ENCODE measurements at regions not wholly inside any gene's neighbourhood (a gene's known extent, or its start where the extent isn't known, plus 50 kb on each side); places are given as distances from the start of the nearest gene placed in this dataset.
"Not testable (repeated sequence)": the region's sequence is repeated elsewhere in the genome, so short reads cannot be mapped to it uniquely, and the experiment has no call there.

DNA sequence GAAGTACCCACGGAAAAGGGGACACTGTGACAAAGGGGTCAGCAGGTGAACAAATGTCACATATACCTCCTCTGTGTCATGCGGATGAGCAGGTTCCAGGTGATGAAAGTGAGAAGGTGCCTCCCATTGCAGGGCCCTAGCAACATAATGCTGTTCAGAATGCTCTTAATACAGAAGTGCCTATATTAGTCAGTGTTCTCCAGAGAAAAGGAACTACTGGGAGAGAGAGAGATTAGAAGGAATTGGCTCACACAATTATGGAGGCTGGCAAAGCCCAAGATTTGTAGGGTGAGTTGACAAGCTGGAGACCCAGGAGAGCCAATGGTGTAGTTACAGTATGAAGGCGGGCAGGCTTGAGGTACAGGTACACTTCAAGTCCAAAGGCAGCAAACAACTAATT lies 98.1 kb upstream of the CDC42EP3 start:
- no peak for ATAC-seq (replicated peaks)
- H3K36me3 Mint-ChIP-seq (ENCODE audit: low read depth): no peaks in the 10 kb centered on the region
- no peaks in the 10 kb centered on the region for H3K27me3 Mint-ChIP-seq
- no peaks in the 10 kb centered on the region for H3K4me1 Mint-ChIP-seq
- H3K9me3 Mint-ChIP-seq: no peaks in the 10 kb centered on the region
- H3K4me3 Mint-ChIP-seq: no peak overlapping the region
- H3K27ac Mint-ChIP-seq: no peak overlapping the region

DNA sequence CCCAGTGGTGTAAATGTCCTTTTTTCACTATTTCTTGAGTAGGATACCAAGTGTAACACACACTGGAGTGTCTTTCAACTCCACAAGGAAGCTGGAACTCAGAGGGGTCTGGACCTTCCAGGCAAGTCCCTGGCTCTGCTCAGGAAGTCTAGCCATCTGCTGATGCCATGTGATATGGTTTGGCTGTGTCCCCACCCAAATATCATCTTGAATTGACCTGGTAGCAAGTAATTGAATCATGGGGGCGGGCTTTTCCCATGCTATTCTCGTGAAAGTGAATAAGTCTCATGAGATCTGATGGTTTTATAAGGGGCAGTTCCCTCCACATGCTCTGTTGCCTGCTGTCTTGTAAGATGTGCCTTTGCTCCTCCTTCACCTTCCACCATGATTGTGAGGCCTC lies 99.4 kb upstream of the CDC42EP3 start:
- ATAC-seq (replicated peaks): no peak
- no peaks in the 10 kb centered on the region for H3K27me3 Mint-ChIP-seq
- no peak overlapping the region for H3K4me3 Mint-ChIP-seq

DNA sequence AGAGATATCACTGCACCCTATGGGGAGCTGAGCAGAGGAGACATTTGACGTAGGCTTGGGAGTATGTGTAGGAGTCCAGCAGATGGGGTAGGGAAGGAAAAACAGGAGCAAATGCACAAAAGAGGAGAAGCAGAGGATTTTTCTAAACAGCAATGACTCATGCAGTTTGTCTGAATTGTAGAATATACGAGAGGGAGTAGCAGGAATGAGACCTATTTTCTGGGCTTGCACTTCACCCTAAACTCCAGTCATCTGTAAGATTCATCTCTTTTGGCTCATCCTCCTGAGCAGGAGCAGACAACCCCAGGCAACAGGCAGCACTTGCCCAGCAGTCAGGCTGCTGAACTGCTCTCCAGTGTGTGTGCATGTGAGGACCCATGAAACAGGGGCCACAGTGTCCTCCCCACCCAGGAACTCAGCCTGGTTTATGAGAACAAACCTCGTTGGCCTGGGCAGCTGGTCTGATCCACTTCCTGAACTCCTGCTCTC lies 100.2 kb upstream of the CDC42EP3 start:
- no peak overlapping the region for H3K4me3 Mint-ChIP-seq
- ATAC-seq (replicated peaks): no peak
- H3K36me3 Mint-ChIP-seq (ENCODE audit: low read depth): no peaks in the 10 kb centered on the region
- H3K9me3 Mint-ChIP-seq: peaks cover 4% of the 10 kb centered on the region
- no peaks in the 10 kb centered on the region for H3K4me1 Mint-ChIP-seq
- no peaks in the 10 kb centered on the region for H3K27me3 Mint-ChIP-seq
- H3K27ac Mint-ChIP-seq: no peak overlapping the region

More for the DNA sequence above, 99.4 kb upstream of the CDC42EP3 start:
- H3K9me3 Mint-ChIP-seq: peaks cover 4% of the 10 kb centered on the region
- no peaks in the 10 kb centered on the region for H3K4me1 Mint-ChIP-seq
- H3K36me3 Mint-ChIP-seq (ENCODE audit: low read depth): no peaks in the 10 kb centered on the region
- H3K27ac Mint-ChIP-seq: no peak overlapping the region

DNA sequence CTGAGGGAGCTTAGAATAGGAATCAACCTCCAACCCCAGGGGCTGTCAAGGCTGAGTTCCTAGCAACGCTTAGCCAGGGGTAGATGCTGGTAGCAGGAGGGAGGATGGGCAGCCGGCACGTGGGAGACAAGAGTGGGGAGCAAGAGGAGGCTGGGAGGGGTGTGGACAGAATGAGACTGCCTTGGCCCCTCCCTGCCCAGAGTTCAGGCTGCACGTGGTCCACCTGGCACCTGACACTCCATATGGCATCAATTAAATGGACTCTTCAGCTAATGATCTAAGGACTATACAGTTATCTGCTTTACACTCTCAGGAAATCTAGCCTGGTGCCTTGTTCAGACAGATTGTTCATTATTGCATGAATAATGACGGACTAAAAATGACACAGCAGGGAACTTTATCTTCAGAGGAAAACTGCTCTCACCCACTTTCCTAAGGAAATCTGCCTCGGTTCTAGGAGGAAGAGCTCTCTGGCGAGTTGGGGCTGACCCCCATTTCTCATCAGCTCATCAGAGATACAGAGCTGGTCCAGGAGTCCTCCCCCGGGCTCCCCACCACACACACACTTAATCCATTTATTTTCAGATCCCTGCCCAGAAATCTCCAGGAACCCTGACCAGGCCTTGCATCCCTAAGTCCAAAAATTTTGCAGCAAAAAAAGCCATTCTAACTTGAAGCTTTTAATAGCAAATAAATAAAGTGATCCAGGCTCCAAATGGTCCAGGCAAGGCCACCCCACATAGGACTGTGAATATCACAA lies 102.1 kb upstream of the CDC42EP3 start:
- ATAC-seq (replicated peaks): no peak
- Mint-ChIP-seq H3K36me3 (ENCODE audit: low read depth) (no peaks in the 10 kb centered on the region), H3K4me1 (no peaks in the 10 kb centered on the region), H3K9me3 (peaks cover 4% of the 10 kb centered on the region), H3K27ac (no peak overlapping the region), H3K27me3 (no peaks in the 10 kb centered on the region), H3K4me3 (no peak overlapping the region)

DNA sequence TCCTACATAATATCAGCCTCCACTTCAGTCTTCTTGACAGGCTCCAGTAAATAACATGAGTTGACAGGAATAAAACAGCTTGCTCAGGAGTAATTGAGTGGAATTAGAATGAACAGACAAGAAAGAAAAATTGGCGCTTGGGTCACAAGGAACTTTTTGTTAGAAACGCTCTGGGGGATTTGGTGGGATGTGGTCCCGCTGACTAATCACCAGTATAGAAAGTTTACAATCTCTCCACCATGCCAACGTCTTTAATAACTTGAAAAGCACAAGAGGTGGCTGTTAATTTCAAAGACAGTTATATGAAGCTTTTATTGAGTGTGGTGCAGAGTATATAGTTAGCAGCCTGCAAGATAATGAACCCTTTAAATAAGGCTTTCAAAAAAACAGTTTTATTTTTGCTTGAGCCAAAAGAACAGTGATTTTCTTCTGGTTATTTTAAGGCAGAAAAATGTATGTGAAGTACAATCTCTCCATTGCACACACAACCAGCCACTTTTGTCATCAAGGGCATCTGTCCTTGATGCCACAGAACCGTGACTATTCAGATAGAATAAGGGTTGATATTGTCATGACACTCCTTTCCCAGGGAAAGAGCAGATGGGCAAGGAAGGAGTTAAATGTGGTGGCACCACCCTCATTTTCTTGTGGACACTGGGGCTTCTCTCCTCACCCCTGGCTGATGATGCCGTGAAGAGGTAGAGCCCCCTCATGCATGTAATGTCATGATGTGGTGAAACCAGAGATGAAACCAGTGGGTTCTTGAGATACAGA lies 102.9 kb upstream of the CDC42EP3 start:
- H3K36me3 Mint-ChIP-seq (ENCODE audit: low read depth); H3K27me3 Mint-ChIP-seq; ATAC-seq (replicated peaks); H3K4me1 Mint-ChIP-seq; H3K27ac Mint-ChIP-seq; H3K9me3 Mint-ChIP-seq; H3K4me3 Mint-ChIP-seq: not testable (repeated sequence)

DNA sequence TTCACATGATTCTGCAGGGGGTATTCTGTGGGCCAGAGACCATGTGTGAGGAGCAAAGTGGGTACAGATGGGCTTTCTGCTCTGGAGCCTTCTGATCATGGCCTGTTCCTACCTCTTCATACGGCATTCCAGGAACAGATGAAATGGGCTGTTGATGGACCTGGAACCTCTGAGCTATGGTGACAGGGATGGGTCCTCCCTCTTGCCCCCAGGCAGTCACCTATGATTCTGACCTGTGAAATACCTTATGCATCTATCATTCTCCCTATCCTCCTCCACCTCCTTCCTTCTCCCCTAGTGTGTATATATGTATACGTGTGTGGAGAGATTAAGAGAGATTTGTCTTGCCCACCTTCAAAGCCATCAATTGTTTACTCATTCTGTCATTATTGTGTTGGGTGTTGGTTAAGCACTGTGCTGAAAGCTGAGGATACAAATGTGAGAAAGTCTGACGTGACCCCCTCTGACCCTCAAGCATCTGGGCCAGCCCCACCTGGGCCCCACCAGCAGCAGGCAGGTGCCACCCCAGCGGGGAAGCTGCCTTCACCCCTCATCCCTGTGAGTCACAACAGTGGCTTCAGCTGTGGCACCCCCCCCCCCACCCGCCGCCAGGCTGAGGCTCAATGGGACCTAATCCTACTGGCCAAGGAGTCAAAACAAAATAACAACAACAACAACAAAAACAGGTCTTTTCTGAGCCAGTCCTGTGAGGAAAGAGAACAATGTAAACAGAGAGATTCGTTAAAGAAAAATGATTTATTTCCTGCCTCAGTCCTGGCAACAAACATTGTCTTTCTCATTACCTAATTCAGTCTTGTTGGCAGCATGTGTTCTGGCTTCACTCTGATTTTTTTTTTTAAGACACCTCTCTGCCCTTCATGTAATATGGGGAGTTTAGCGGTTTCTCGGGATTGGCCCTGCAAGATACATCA lies 103.8 kb upstream of the CDC42EP3 start:
- Mint-ChIP-seq H3K27me3 (no peaks in the 10 kb centered on the region), H3K4me3 (no peak overlapping the region), H3K27ac (no peak overlapping the region), H3K4me1 (no peaks in the 10 kb centered on the region), H3K9me3 (peaks cover 4% of the 10 kb centered on the region), H3K36me3 (ENCODE audit: low read depth) (no peaks in the 10 kb centered on the region)
- ATAC-seq (replicated peaks): no peak

DNA sequence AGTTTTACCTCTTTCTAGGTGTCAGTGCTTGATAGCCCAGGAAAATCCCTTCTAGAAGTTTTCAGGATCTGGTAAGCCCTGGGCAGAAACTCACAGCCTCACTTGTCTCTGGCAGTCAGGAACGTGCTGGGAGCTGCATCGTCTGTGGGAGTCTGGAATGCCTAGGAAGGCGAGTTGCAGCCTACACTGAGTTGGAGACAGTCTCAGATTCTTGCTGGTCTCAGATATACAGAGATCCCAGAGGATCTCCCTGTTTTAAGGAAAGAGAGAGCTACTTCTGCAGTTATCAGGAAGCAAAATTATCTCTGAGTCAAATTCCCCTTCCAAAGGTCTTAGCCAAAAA lies 104.4 kb upstream of the CDC42EP3 start:
- H3K36me3 Mint-ChIP-seq (ENCODE audit: low read depth): no peaks in the 10 kb centered on the region
- H3K4me1 Mint-ChIP-seq: no peaks in the 10 kb centered on the region
- H3K27ac Mint-ChIP-seq: no peak overlapping the region
- peaks cover 4% of the 10 kb centered on the region for H3K9me3 Mint-ChIP-seq
- no peaks in the 10 kb centered on the region for H3K27me3 Mint-ChIP-seq
- no peak overlapping the region for H3K4me3 Mint-ChIP-seq
- no peak for ATAC-seq (replicated peaks)

DNA sequence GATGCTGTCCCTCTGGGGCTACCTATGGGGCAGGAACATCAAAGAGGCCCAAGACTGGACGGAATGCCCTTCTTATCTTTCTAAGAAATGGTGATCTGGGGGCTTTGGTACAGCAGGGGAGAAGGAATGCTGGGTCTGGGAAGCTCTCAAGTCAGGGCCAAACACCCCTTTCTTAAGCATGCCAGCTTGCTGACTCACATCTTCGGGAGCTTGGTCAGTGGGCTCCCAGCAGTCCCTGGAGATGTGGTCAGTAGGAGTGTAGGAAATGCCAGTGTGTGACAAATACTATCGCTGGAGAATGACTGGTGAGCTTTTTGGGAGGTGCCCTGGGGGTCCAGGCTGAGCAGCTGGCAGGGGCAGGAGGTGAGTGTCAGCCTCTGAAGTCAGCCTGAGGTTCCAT lies 105.0 kb upstream of the CDC42EP3 start:
- no peaks in the 10 kb centered on the region for H3K27me3 Mint-ChIP-seq
- H3K9me3 Mint-ChIP-seq: peaks cover 4% of the 10 kb centered on the region
- no peaks in the 10 kb centered on the region for H3K4me1 Mint-ChIP-seq
- ATAC-seq (replicated peaks): no peak
- no peaks in the 10 kb centered on the region for H3K36me3 Mint-ChIP-seq (ENCODE audit: low read depth)
- H3K4me3 Mint-ChIP-seq: no peak overlapping the region
- no peak overlapping the region for H3K27ac Mint-ChIP-seq

DNA sequence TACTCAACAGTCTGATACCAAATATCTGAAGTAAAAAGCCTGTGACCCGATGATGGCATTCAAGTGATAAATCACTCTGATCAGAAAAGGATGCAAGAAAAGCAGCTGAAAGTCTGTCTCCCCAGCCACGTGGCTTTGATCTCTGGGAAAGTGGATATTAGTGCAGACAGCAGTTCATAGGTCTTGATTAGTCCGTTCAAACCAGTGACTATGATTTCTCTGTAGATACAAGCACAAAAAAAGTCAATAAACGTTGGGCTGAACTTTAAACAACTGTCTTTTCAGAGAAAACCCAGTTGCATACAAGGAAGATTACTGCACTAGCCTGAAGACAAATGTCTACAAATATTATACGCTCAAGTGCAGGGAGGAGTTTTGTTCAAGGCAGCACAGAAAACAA lies 107.7 kb upstream of the CDC42EP3 start:
- H3K9me3 Mint-ChIP-seq: peaks cover 4% of the 10 kb centered on the region
- H3K27me3 Mint-ChIP-seq: no peaks in the 10 kb centered on the region
- H3K36me3 Mint-ChIP-seq (ENCODE audit: low read depth): no peaks in the 10 kb centered on the region
- H3K27ac Mint-ChIP-seq: no peak overlapping the region
- no peaks in the 10 kb centered on the region for H3K4me1 Mint-ChIP-seq
- no peak for ATAC-seq (replicated peaks)
- H3K4me3 Mint-ChIP-seq: no peak overlapping the region

DNA sequence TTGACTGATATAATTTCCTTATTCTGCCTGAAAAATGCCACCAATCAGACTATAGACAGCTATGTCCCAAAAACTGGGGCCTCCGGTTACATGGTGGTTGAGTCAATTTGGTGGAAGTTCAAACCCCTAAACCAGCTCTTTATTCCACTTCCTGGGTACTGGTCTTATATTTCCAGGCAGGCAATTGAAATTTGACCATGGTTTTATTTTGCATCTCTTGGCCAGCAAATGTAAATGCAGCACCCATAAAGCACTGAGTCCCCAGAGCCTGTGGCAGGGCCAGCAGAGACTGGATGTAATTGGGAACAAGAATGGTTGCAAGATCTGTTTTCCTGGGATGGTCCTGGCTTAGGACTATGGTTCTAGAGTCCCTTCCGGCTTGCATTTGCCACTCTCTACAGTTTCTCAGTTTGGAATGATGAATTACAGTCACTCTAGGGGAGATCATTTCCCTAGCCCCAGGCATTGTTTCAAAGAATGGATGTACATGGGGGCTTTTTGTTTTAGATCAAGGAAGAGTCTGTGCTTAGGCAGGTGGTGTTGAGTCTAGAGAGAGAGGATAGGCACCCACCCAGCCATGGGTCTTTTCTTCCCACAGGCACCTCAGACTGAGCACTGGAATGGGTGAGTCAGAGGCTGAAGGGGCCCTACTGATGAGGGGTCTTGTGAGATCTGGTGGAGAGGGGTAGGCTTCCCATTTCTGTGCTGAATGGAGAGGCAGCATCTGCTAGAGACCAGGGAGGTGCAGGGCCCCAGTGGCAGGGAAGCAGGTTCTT lies 108.4 kb upstream of the CDC42EP3 start:
- ATAC-seq (replicated peaks): no peak

DNA sequence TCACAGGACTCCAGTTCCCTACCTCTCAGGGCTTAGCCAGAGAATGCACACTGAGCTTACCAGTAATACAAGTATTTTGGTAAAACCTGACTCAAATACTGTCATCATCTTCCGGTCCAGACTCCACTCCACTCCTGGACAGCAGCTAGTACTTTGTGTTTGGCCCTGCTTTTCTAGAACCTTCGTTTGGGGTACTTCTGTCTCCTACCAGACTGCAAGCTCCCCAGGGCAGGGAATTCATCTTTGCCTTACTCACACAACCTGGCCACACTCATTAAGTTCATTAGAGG lies 108.9 kb upstream of the CDC42EP3 start:
- Mint-ChIP-seq H3K27ac (no peak overlapping the region), H3K9me3 (peaks cover under 1% of the 10 kb centered on the region), H3K27me3 (no peaks in the 10 kb centered on the region), H3K4me3 (no peak overlapping the region), H3K36me3 (ENCODE audit: low read depth) (no peaks in the 10 kb centered on the region), H3K4me1 (no peaks in the 10 kb centered on the region)
- no peak for ATAC-seq (replicated peaks)

More for the DNA sequence above, 108.4 kb upstream of the CDC42EP3 start:
- no peak overlapping the region for H3K4me3 Mint-ChIP-seq
- H3K27me3 Mint-ChIP-seq: no peaks in the 10 kb centered on the region
- H3K4me1 Mint-ChIP-seq: no peaks in the 10 kb centered on the region
- no peaks in the 10 kb centered on the region for H3K36me3 Mint-ChIP-seq (ENCODE audit: low read depth)
- H3K9me3 Mint-ChIP-seq: peaks cover 4% of the 10 kb centered on the region
- no peak overlapping the region for H3K27ac Mint-ChIP-seq

DNA sequence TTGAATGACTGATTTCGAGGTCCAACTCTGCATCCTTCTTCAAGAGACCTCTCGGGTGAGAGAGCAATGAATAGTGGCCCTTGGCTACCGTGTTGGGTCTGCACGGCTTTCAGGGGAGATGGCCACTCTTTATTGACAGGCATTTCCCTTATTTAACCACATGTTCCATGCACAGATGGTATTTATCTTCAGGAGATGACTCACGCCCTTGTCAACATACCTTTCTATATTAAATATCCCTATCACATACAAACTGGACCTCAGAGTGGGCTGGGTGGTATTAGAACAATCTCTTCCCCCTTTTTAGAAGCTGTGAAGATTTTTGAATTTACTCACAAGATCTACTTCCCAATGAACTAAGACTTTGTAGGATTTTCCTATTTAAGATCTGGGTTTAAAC lies 109.6 kb upstream of the CDC42EP3 start:
- ATAC-seq (replicated peaks): no peak
- Mint-ChIP-seq H3K27ac (no peak overlapping the region), H3K4me1 (no peaks in the 10 kb centered on the region), H3K36me3 (ENCODE audit: low read depth) (no peaks in the 10 kb centered on the region), H3K9me3 (no peaks in the 10 kb centered on the region), H3K4me3 (no peak overlapping the region), H3K27me3 (no peaks in the 10 kb centered on the region)

DNA sequence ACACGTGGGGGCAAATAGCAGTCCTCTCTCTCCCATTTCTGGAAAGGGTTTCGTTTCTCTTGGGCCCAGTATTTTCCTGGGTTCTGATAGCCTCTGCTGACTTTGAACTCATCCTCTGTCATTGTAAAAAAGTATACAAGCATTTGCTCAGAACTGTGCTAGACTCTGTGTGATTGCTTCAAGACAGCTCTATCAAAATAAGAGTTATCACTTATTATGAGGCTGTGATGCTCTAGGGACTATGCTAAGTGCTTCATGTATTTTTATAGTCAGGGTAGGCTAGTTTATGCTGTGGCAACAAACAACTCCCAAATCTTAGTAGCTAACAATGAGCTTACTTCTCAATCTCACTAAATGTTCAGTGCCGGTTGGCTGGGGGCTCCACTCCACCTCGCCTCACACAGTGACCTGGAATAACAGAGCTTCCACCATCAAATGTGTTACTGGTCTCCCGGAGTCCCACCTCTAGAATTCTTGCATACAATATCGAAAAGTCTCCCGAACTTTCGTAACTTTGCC lies 110.8 kb upstream of the CDC42EP3 start:
- Mint-ChIP-seq H3K9me3 (peaks cover 3% of the 10 kb centered on the region), H3K27ac (no peak overlapping the region), H3K4me3 (no peak overlapping the region), H3K4me1 (no peaks in the 10 kb centered on the region), H3K27me3 (no peaks in the 10 kb centered on the region), H3K36me3 (ENCODE audit: low read depth) (no peaks in the 10 kb centered on the region)
- no peak for ATAC-seq (replicated peaks)

All from activated T-helper 17 cell treated with anti-CD3 and anti-CD28 coated beads, Interleukin-2, amount 50 U/mL, for 72 hours (primary cell).